ENCODE measurements at regions not wholly inside any gene's neighbourhood (a gene's known extent, or its start where the extent isn't known, plus 50 kb on each side); places are given as distances from the start of the nearest gene placed in this dataset.
A peak's percentile ranks its signal among the peaks of the same experiment; 100 is the strongest.

GRCh38 chr13:111474136-111475002 lies 153.9 kb downstream of the TEX29 start:
- Histone ChIP-seq H3K27ac (ENCODE audit: control insufficient read depth, insufficient read depth, low read length) (no peak overlapping the region), H3K9me3 (ENCODE audit: control insufficient read depth, low read depth, low read length) (no peaks in the 10 kb centered on the region), H3K79me2 (ENCODE audit: control insufficient read depth, insufficient read depth, low read length) (no peaks in the 10 kb centered on the region), H3K4me2 (ENCODE audit: control insufficient read depth, extremely low read depth, insufficient read depth, low read depth, low read length) (no peak overlapping the region), H4K20me1 (ENCODE audit: control insufficient read depth, extremely low read depth, insufficient read depth, low read length) (no peaks in the 10 kb centered on the region), H3K27me3 (ENCODE audit: control insufficient read depth, extremely low read depth, insufficient read depth, low read length) (no peaks in the 10 kb centered on the region), H3K4me1 (ENCODE audit: control insufficient read depth, extremely low read depth, insufficient read depth, low read length) (no peaks in the 10 kb centered on the region), H3K9me1 (ENCODE audit: control insufficient read depth, extremely low read depth, insufficient read depth, low read length) (no peaks in the 10 kb centered on the region), H3K4me3 (ENCODE audit: control insufficient read depth in 2 of 3, extremely low read depth in 1 of 3, insufficient read depth in 2 of 3, low read depth in 1 of 3, low read length in 3 of 3) (no peak overlapping the region), H3K36me3 (ENCODE audit: control insufficient read depth in 2 of 2, extremely low read depth in 1 of 2, insufficient read depth in 2 of 2, low read length in 2 of 2) (no peaks in the 10 kb centered on the region), H3K9ac (ENCODE audit: control insufficient read depth, extremely low read depth, insufficient read depth, low read length) (no peak overlapping the region), H2AFZ (ENCODE audit: control insufficient read depth, low read length) (no peak overlapping the region)
- dilution Hi-C loops (cut with MboI; ENCODE audit: extremely low pct_ligation_motif_present, low sequenced_read_pairs): no loop called here
- TF ChIP-seq, protein P1, sequence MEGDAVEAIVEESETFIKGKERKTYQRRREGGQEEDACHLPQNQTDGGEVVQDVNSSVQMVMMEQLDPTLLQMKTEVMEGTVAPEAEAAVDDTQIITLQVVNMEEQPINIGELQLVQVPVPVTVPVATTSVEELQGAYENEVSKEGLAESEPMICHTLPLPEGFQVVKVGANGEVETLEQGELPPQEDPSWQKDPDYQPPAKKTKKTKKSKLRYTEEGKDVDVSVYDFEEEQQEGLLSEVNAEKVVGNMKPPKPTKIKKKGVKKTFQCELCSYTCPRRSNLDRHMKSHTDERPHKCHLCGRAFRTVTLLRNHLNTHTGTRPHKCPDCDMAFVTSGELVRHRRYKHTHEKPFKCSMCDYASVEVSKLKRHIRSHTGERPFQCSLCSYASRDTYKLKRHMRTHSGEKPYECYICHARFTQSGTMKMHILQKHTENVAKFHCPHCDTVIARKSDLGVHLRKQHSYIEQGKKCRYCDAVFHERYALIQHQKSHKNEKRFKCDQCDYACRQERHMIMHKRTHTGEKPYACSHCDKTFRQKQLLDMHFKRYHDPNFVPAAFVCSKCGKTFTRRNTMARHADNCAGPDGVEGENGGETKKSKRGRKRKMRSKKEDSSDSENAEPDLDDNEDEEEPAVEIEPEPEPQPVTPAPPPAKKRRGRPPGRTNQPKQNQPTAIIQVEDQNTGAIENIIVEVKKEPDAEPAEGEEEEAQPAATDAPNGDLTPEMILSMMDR (optimal IDR thresholded peaks at IDR 0.05 in 1 of 3, IDR thresholded peaks at IDR 0.05 in 1 of 3, conservative IDR thresholded peaks at IDR 0.05 in 1 of 3; ENCODE audit: extremely low read depth in 1 of 3, insufficient read depth in 2 of 3, low read length in 3 of 3): peak; percentile 21 to 48 (median 45)
- no peak for TF ChIP-seq EZH2 (IDR thresholded peaks at IDR 0.05; ENCODE audit: low read length)
- no peak for FAIRE-seq
- DNase-seq (ENCODE audit: low read depth, low spot score): no peak

DNA sequence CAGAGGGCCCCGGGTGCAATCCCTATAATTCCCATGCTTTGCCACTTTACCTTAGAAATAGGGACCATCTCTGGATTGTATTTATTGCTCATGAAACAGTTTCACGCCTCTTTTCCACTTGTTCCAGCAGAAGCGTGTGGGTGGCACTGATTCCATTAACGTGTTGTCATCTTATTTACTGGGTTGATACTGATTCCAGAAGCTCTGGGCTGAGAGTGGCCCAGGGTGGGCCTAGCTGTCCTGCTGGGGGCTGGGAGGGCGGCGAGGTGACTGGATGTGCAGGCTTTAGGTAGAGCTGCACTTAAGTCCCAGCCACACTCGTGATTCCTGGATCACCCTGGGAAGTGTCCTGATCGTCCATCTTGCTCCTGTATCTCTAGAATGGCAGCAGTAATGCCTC lies 155.0 kb downstream of the TEX29 start:
- no peaks in the 10 kb centered on the region for H3K36me3 ChIP-seq (ENCODE audit: control insufficient read depth in 2 of 2, extremely low read depth in 1 of 2, insufficient read depth in 2 of 2, low read length in 2 of 2)
- H2AFZ ChIP-seq (ENCODE audit: control insufficient read depth, low read length): no peak overlapping the region
- no peaks in the 10 kb centered on the region for H4K20me1 ChIP-seq (ENCODE audit: control insufficient read depth, extremely low read depth, insufficient read depth, low read length)
- H3K9me1 ChIP-seq (ENCODE audit: control insufficient read depth, extremely low read depth, insufficient read depth, low read length): no peaks in the 10 kb centered on the region
- no peaks in the 10 kb centered on the region for H3K27me3 ChIP-seq (ENCODE audit: control insufficient read depth, extremely low read depth, insufficient read depth, low read length)
- H3K9ac ChIP-seq (ENCODE audit: control insufficient read depth, extremely low read depth, insufficient read depth, low read length): no peak overlapping the region
- H3K4me2 ChIP-seq (ENCODE audit: control insufficient read depth, extremely low read depth, insufficient read depth, low read depth, low read length): no peak overlapping the region
- no peak overlapping the region for H3K4me3 ChIP-seq (ENCODE audit: control insufficient read depth in 2 of 3, extremely low read depth in 1 of 3, insufficient read depth in 2 of 3, low read depth in 1 of 3, low read length in 3 of 3)
- H3K9me3 ChIP-seq (ENCODE audit: control insufficient read depth, low read depth, low read length): no peaks in the 10 kb centered on the region
- H3K79me2 ChIP-seq (ENCODE audit: control insufficient read depth, insufficient read depth, low read length): no peaks in the 10 kb centered on the region
- H3K27ac ChIP-seq (ENCODE audit: control insufficient read depth, insufficient read depth, low read length): no peak overlapping the region
- DNase-seq (ENCODE audit: low read depth, low spot score) (no peak), FAIRE-seq (no peak)
- TF ChIP-seq, protein P1 (optimal IDR thresholded peaks at IDR 0.05 in 1 of 3, IDR thresholded peaks at IDR 0.05 in 1 of 3, conservative IDR thresholded peaks at IDR 0.05 in 1 of 3; ENCODE audit: extremely low read depth in 1 of 3, insufficient read depth in 2 of 3, low read length in 3 of 3): no peak
- no peak for TF ChIP-seq EZH2 (IDR thresholded peaks at IDR 0.05; ENCODE audit: low read length)
- H3K4me1 ChIP-seq (ENCODE audit: control insufficient read depth, extremely low read depth, insufficient read depth, low read length): no peaks in the 10 kb centered on the region
- dilution Hi-C loops (cut with MboI; ENCODE audit: extremely low pct_ligation_motif_present, low sequenced_read_pairs): no loop called here

Data from keratinocyte (primary cell).